ENCODE measurements at regions not wholly inside any gene's neighbourhood (a gene's known extent, or its start where the extent isn't known, plus 50 kb on each side); places are given as distances from the start of the nearest gene placed in this dataset.

DNA sequence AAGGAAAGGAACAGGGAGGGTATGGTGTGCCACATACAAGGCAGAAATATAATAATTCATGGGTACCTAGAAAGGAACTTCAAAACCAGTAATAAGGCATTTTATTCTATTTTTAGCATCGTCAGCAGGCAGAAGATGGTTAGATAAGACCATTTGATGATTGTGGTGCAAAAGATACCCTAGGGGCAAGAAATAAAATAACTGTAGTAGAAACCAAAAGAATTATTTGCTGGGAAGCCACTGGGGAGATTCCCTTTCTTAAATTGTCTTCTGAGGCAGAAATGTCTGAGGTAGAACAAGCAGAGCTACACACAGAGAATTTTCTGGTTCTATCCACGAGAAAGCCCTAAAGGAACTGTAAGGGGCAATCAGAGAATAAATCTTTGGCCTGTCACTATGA is 64.3 kb upstream of the PCGF5 start:
- H3K36me3 ChIP-seq = no peaks in the 10 kb centered on the region
- no peaks in the 10 kb centered on the region for H3K9me3 ChIP-seq (replicated peaks)
- intact Hi-C loops (cut with micrococcal nuclease) = no loop called here
- no peak overlapping the region for H3K27ac ChIP-seq (replicated peaks)
- TF ChIP-seq, protein P1, sequence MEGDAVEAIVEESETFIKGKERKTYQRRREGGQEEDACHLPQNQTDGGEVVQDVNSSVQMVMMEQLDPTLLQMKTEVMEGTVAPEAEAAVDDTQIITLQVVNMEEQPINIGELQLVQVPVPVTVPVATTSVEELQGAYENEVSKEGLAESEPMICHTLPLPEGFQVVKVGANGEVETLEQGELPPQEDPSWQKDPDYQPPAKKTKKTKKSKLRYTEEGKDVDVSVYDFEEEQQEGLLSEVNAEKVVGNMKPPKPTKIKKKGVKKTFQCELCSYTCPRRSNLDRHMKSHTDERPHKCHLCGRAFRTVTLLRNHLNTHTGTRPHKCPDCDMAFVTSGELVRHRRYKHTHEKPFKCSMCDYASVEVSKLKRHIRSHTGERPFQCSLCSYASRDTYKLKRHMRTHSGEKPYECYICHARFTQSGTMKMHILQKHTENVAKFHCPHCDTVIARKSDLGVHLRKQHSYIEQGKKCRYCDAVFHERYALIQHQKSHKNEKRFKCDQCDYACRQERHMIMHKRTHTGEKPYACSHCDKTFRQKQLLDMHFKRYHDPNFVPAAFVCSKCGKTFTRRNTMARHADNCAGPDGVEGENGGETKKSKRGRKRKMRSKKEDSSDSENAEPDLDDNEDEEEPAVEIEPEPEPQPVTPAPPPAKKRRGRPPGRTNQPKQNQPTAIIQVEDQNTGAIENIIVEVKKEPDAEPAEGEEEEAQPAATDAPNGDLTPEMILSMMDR (IDR thresholded peaks at IDR 0.05; ENCODE audit: borderline replicate concordance) = no peak
- peaks cover 3% of the 10 kb centered on the region for H3K4me1 ChIP-seq
- no peaks in the 10 kb centered on the region for H3K27me3 ChIP-seq (ENCODE audit: low read depth)
- no peak overlapping the region for H3K4me3 ChIP-seq
- DNase-seq = no peak

- DNase-seq = no peak
- TF ChIP-seq, protein P1 (IDR thresholded peaks at IDR 0.05; ENCODE audit: borderline replicate concordance) = no peak
- Histone ChIP-seq H3K27ac (replicated peaks) (no peak overlapping the region), H3K4me1 (peaks cover 24% of the 10 kb centered on the region), H3K27me3 (ENCODE audit: low read depth) (no peaks in the 10 kb centered on the region), H3K4me3 (no peak overlapping the region), H3K9me3 (replicated peaks) (no peaks in the 10 kb centered on the region), H3K36me3 (no peaks in the 10 kb centered on the region)
- intact Hi-C loops (cut with micrococcal nuclease) = no loop called here
These were observed 61.1 kb upstream of the PCGF5 start for GRCh38 chr10:91159254-91159783.

DNA sequence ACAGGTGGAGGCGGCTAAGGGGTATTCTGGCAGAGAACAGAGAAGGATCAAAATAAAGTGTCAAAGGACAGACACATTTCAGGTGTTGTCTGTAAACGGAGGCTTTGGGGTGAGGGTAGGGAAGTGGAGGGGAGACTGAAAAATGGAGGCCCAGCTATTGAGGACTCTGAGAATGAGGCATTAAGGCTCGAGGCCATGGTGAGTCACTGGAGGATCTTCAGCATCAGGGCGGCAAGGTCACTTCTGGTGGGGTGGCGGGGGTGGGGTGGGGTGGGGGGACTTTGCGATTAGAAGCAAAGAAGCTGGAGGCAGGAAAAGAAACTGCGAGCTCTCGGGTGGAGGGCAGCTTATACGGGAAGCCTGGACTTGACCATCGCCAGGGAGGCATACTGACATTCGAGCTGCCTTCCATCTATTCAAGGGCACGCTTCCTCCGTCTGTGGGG is 58.4 kb upstream of the PCGF5 start:
- TF ChIP-seq, protein P1 (IDR thresholded peaks at IDR 0.05; ENCODE audit: borderline replicate concordance) = no peak

DNA sequence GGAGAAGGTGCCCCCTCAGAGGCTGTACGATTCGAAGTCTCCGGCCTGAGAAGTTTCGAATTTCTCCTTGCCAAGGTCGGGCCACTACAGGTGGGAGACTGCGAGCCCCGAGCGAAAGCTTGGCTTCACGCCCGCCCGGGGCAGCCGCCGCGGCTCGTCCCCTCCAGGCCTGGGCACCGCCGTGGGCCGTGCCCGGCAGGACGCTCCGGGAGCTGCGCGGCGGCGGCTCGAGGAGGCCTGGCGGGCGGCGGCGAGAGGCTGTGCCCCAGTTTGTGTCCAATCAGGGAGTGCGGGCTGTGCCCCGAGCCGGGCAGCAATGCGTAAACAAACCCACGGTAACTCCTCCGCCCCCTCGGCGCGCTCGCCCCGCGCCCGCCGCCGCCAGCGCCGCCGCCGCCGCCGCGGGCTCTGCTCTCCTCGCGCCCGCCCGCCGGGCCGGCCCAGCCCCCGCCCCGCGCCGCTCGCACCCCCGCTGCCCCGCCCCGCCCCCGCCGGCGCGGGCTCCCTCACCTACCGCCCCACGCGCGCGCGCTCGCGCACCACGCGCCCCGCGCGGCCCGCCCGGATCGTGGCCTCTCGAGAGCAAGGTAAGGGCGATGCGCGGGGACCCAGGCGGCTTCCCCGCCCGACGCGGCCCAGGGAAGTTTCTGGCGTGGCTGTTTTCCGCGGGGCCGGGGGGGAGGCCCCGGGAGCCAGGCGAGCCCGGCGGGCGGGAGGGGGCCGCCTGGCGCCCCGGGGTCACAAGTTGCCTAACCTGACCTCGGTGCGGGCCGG is 57.8 kb upstream of the PCGF5 start:
- no peaks in the 10 kb centered on the region for H3K9me3 ChIP-seq (replicated peaks)
- TF ChIP-seq, protein P1 (IDR thresholded peaks at IDR 0.05; ENCODE audit: borderline replicate concordance) = no peak
- H3K36me3 ChIP-seq = no peaks in the 10 kb centered on the region
- intact Hi-C loops (cut with micrococcal nuclease) = no loop called here
- H3K27ac ChIP-seq (replicated peaks) = peak overlapping the region; percentile 97
- peak; percentile 81 for DNase-seq
- H3K4me3 ChIP-seq = peak overlapping the region; percentile 96
- H3K4me1 ChIP-seq = peaks cover 48% of the 10 kb centered on the region
- H3K27me3 ChIP-seq (ENCODE audit: low read depth) = no peaks in the 10 kb centered on the region

More for the DNA sequence above, 58.4 kb upstream of the PCGF5 start:
- intact Hi-C loops (cut with micrococcal nuclease) = no loop called here
- H3K4me3 ChIP-seq = peak overlapping the region; percentile 96
- H3K9me3 ChIP-seq (replicated peaks) = no peaks in the 10 kb centered on the region
- H3K27ac ChIP-seq (replicated peaks) = peak overlapping the region; percentile 97
- DNase-seq = no peak
- peaks cover 48% of the 10 kb centered on the region for H3K4me1 ChIP-seq
- no peaks in the 10 kb centered on the region for H3K36me3 ChIP-seq
- H3K27me3 ChIP-seq (ENCODE audit: low read depth) = no peaks in the 10 kb centered on the region

DNA sequence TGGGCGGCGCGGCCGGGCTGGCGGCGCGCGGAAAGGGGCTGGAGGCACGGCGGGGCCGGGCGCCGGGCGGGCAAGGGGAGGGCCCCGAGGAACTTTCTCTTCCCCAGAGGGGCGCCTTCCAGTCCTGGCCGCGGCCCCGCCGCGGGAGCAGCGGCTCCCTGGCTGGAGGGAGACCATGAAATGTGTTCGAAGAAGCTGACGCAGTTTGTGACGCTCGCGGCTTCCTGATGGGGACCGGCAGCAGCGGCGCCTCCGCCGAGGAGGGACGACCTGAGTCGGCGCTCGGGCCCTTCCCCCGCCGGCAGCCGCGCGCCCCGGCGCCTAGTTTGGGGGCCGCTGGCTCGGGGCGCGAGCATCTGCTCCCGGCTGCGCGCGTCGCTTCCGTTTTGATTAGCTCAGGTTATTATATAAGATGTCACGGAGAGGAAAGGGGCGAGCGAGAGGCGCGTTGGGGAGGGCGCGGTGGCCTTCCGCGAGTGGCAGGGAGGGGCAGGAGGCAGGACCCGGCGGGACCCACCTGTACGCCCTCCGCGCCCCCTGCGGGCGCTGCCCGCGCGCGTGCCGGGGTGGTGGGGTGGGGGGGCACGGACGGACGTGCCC is 57.1 kb upstream of the PCGF5 start:
- TF ChIP-seq, protein P1 (IDR thresholded peaks at IDR 0.05; ENCODE audit: borderline replicate concordance) = no peak
- no peaks in the 10 kb centered on the region for H3K36me3 ChIP-seq
- DNase-seq = peak; percentile 65
- peaks cover 45% of the 10 kb centered on the region for H3K4me1 ChIP-seq
- H3K9me3 ChIP-seq (replicated peaks) = no peaks in the 10 kb centered on the region
- intact Hi-C loops (cut with micrococcal nuclease) = no loop called here
- H3K27me3 ChIP-seq (ENCODE audit: low read depth) = no peaks in the 10 kb centered on the region
- peak overlapping the region; percentile 96 for H3K4me3 ChIP-seq
- peak overlapping the region; percentile 97 for H3K27ac ChIP-seq (replicated peaks)
